ELR (cell line): ENCODE measurements at regions not wholly inside any gene's neighbourhood (a gene's known extent, or its start where the extent isn't known, plus 50 kb on each side); places are given as distances from the start of the nearest gene placed in this dataset.
"Not testable (repeated sequence)": the region's sequence is repeated elsewhere in the genome, so short reads cannot be mapped to it uniquely, and the experiment has no call there.

Experiments used
- DNase-seq: peaks from one replicate; pipeline ENCODE4 v3.0.0-alpha.2; 2015; ENCODE audit warnings: low read depth

DNA sequence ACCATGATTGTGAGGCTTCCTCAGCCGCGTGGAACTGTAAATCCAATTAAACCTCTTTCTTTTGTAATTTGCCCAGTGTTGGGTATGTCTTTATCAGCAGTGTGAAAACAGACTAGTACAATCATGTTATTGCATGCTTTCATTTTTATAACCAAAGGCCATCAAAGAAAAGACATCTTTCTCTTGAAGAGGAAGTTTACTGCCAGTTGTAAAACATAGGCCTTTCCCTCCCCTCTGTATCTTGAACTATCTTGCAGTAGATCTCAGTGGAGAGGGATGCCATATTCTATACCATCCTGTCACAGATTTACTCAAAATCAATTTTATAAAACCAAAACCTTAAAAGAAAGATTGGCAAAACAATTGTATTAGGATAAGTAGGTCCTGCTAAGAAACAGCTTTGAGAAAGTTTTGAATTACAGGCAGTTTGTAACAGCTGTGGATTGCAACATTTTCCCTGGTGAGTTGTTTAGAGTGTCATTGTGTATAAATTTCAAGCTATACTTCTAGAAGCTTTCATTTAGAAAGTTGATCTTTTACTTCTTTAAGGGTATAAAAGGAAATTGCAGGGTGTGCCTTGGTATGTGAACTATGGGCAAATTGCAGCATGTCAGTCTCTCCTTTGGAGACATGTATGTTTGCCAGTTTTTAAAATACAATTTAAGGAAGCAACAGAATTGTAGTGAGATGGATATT, 128.0 kb downstream of the ATP23 start:
- peak; percentile 4 for DNase-seq

GRCh38 chr12:58071994-58072393, 130.6 kb downstream of the ATP23 start:
- DNase-seq = no peak

GRCh38 chr12:58074259-58074658, 132.9 kb downstream of the ATP23 start:
- DNase-seq = no peak

DNA sequence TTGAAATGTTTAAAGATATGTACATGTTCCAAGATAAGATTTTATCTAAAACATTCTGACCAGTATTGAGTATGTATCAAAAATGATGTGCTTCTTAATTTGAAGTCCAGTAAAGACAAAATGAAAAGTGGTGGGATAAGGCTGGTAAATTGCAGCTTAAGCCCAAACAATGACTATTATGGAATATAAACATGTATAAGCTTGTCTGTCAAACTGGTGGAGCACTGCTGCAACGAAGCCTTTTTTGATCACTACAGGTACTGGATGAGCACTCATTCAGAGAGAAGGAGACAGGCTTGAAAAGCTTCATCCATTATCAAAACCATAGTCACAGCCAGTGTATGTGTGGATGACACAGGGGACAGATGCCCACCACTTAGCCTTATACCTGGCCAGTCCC, 138.4 kb downstream of the ATP23 start:
- DNase-seq = no peak

- DNase-seq = no peak
These were observed 140.1 kb downstream of the ATP23 start for GRCh38 chr12:58081488-58081887.

DNA sequence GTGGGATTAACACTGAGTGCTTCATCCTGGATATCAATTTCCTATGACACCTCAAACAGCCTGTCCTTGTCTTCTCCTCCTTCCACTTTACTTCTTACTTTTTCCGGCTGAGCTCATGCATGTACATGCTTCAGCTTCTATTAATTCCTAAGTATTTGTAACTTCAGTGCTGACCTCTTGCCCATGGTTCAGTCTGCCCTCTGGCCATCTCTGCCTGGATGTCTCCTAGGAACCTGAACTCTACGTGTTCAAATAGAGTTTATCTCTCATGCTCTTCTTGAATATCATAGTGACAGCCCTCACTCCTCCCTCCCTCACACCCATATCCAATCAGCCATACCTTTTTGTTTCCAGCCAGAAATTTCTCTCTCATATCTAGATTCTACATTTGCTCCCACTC, 141.6 kb downstream of the ATP23 start:
- DNase-seq = no peak

DNA sequence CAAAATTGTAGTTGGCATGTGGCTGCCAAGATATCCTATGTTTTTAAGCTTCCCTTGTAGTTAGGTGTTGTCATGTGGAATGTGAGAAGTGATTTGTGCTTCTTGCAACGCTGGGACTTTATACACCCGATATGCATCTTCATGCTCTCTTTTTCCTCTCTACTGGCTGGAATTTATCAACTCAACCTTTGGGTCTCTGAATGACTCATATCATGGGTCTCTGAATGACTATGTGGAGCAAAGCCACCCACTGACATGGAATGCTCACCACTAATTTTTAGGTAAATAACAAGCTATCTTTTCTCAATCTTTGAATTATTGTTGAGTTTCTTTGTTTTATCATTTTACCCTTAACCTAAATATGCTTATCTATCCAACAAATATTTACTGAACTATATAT, 144.6 kb downstream of the ATP23 start:
- DNase-seq = no peak

DNA sequence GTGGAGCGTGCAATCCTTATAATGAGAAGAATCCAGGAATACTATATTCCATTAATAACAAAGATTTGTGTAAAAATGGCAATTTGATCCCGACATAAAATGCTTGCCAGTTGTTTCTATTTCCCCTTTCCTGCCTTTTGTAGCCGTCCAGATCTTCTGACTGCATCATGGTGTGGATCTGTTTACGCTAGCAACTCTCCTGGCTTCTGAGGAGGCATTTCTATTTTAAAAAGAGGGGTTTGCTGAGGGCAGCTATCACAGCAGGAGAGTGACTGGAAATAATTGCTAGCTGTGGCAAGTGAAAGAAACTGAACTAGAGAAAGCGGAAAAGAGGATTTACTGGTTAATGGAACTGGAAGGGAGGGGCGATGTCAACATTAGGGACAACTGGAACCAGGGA, 145.6 kb downstream of the ATP23 start:
- no peak for DNase-seq

DNA sequence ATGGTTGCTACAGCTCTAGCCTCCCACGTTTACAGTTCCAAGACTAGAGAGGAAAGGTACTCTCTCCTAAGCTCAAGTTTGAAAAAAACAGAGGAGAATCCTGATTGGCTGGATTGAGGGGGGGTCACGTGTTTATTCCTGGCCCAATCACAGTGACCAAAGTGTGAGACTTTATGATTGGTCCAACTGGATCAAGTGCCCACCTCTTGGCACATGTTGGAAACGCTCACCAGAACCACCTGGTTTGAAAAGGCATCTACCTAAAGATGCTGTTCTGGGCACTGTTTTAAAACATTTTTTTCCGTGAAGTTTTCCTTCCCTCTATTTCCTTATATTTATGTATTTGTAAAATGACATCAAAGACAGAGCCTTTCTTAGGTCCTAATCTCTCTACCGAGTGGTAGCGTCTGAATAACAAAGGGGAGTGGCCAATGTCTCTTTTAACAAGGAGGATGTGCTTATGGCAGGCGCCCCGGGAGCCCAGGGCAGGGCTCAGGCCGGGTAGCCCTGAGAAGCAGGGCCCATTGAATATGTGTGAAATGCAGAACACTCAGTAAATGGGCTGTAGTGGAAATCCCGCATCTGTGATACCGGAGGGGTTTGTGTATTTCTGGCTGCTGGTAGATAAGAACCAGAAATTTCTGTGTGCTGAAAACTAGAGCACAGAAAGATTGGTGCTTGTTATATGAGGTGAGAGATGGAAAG, 146.2 kb downstream of the ATP23 start:
- DNase-seq = no peak

GRCh38 chr12:58089588-58089987, 148.2 kb downstream of the ATP23 start:
- no peak for DNase-seq

DNA sequence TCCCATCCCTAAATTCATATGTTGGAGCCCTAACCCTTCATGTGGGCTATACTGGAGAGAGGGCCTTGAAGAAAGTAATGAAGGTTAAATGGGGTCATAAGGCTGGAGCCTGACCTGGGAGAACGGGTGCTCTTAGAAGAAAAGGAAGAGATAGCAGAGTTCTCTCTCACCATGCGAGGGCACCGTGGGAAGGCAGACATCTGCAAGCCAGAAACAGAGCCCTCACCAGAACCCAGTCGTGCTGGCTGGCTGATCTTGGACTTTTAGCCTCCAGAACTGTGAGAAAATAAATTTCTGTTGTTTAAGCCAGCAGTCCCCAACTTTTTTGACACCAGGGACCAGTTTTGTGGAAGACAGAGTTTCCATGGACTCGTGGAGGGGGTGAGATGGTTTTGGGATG, 149.3 kb downstream of the ATP23 start:
- no peak for DNase-seq

DNA sequence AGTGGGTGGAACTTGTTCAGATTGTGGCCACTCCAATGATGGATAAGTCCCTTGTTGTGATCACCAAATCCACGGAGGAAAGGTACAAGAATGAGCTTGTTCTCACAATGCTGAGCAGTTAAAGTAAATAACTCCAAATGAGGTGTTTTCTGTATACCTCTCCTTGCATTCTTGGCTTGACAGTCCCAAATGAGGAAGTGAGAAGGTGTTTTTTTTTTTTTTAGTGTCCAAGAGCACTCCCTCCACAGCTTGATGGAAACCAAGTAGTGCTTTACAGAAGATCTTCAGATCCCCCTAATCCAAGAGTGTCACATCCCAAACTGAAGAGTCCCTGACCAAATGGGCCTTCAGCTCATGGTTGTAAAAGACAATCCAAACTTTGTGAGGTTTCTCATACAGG, 153.6 kb downstream of the ATP23 start:
- no peak for DNase-seq

GRCh38 chr12:58097741-58098140, 156.4 kb downstream of the ATP23 start:
- no peak for DNase-seq

DNA sequence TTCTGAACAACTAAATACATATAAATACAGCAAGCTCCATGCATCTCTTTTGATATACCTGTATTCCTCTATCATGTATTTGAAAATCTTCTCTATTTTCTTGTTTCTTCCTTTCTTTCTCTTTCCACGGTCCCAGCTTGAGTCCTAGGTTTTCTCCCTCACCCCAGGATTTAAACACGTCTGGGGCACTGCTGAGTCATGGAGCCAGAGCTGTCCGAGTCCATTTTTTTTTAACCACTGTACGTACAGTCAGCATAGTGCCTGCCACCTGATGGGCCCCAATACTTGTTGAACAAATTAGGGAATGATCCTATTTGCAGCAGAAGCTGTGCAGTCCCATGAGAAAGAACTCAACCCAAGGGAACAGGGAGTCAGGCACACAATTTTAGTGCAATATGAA, 158.1 kb downstream of the ATP23 start:
- peak; percentile 9 for DNase-seq

- DNase-seq = no peak
These were observed 163.0 kb downstream of the ATP23 start for GRCh38 chr12:58104351-58104755.

DNA sequence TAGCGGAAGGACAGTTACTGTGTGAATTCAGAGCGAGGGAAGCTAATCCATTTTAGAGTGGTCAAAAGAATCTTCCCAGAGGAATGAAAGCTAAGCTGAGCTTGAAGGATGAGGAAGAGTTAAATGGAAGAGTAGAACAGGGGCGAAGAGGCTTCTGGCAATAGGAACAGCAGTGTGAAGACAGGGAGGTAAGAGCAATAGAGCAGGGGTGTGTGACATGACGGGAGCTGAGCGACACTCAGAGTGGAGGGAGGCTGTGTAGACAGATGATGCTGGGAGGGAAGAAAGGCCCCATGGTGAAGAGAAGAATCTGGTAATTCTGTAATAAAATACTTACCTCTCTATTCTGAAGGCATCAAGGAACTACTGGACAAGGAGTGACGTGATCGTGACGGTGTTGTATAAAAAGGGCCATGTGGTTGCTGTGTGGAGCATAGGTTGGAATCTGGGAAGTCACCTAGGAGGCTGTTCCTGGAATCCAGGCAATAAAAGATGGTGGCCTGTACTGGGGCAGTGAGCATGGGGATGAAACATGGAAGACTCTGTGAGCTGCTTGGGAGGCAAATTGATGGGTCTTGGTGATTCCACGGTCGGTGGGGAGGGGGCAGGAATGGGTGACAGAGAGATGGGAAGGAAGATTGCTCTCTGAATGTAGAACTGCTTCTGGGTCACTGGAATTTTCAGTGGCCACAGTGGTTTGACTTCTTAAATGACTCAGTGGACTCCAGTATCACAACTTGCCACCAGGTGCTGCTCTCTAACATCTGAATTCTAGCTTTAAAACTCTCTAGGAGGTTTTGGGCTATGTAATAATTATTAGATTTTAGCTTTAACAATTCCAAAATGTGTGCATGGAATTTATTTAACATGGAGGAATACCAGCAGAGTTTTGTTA, 164.1 kb downstream of the ATP23 start:
- DNase-seq = peak; percentile 28

GRCh38 chr12:58106195-58106594, 164.8 kb downstream of the ATP23 start:
- DNase-seq = no peak

DNA sequence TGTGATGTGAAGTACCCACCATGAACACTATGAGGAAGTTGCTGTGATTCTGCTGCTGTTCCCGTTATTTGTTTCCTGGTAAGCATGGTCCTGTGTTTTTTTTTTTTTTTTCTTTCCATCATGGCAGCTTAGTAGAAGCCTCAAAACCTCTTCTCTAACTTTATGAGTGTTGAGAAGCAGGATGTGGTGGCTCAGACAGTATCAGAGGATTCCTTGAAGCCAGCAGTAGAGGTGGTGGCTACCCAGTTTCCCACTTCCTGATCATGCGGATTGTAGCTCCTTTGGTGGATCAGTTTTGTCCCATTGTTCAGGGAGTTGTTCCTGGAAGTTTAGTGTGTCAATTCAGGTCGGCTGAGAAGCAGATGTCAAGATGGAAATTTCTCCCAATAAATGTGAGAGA, 175.8 kb downstream of the ATP23 start:
- DNase-seq = no peak

GRCh38 chr12:58117667-58118066, 176.3 kb downstream of the ATP23 start:
- DNase-seq = no peak

DNA sequence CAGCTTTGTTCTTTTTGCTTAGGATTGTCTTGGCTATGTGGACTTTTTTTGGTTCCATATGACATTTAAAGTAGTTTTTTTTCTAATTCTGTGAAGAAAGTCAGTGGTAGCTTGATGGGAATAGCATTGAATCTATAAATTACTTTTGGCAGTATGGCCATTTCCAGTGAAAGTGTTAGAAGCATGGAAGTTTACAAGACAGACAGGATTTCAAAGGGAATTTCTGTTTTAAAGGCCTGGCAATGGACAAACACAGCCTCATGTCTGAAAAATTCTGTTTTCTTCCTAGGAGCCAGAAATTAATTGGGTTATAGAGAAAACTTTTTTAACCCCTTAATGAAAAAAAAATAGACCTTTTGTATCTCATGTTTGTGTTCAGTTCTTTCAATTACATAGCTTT, 184.4 kb downstream of the ATP23 start:
- DNase-seq = not testable (repeated sequence)

DNA sequence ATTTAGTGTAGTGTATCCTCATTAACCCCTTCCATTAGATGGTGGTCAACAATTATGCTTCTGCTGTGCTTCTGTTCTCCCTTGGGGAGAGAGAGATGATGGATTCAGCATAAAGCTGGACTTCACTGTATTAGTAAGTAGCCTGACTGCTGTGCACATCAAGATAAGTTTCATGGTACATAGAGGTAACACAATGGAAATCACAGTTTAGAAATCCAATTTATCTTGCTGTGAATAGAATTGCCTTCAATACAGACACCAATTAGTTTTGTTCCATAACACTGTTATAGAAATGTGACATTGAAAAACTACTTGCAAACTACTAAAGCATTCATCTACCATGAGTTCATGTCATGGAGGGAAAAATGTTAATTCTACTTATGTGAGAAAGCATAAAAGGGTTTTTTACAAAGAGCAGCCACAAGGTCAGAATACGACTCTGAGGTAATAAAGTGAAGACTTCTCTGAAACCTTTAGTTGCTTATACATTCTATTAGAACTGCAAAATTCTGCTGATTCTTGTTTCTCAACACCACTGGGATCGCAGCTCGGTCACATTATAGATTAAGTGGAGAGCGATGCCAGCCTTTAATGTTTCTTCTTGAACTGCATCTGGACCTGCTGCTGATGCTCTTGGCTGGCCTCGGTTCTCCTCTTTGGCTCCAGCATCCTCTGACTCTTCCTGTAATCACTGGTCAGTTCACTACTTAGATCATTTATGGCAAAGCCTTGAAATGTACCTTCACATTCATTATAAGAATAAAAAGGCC, 190.8 kb downstream of the ATP23 start:
- no peak for DNase-seq

- no peak for DNase-seq
These were observed 197.1 kb downstream of the ATP23 start for GRCh38 chr12:58138424-58138823.
